ENCODE measurements at regions not wholly inside any gene's neighbourhood (a gene's known extent, or its start where the extent isn't known, plus 50 kb on each side); places are given as distances from the start of the nearest gene placed in this dataset.

DNA sequence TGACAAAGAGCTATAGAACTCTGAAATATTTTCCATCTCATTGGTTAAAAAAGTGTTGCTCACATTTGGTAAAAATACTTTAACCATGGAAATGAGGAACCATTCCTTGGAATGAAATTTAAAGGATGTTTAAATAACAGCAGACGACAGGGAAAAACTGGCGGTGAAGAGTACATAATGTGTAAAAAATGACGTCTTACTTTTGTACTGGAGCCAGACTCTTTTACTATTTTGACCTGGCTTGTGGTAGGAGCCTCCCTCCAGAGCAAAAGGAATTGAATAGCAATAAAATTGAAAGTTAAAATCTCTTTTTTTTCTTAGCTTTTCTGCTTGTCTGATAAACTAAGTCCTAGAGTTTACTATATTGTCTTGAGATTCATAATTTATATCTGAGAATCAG is 426.2 kb upstream of the KLHL1 start:
- TF ChIP-seq TAF1 (IDR thresholded peaks at IDR 0.05; ENCODE audit: low read depth, low read length) = no peak
- TF ChIP-seq SPI1 (IDR thresholded peaks at IDR 0.05; ENCODE audit: low read depth, low read length) = no peak
- no peak for TF ChIP-seq POLR2A (IDR thresholded peaks at IDR 0.05; ENCODE audit: low read depth, low read length)

All from GM12891 (cell line).